Lower leg skin (tissue), 4 donors: ENCODE measurements at regions not wholly inside any gene's neighbourhood (a gene's known extent, or its start where the extent isn't known, plus 50 kb on each side); places are given as distances from the start of the nearest gene placed in this dataset.

Source experiments
- DNase-seq, 2 donors: peaks; one replicate each; pipeline ENCODE4 v3.0.0-alpha.2; 2019; ENCODE audit warnings: low spot score in 2 of 2
- H3K4me3 ChIP-seq: fragments of 200-600 bp; sonication (generic); 2 replicates; pipeline ENCODE4 v1.5.1; 2017; ENCODE audit warnings: mild to moderate bottlenecking, low read depth; ENCODE audit not compliant: poor library complexity, severe bottlenecking
- CTCF ChIP-seq, 3 donors: fragments of 450-650 bp; IDR thresholded peaks; one replicate each; pipeline ENCODE4 v1.5.1; 2016; ENCODE audit warnings: antibody characterized with exemption in 3 of 3, mild to moderate bottlenecking in 3 of 3, moderate library complexity in 2 of 3
- POLR2A ChIP-seq, 2 donors: fragments of 450-650 bp; IDR thresholded peaks; one replicate each; pipeline ENCODE4 v1.6.1; 2016 to 2017; ENCODE audit warnings: antibody characterized with exemption in 2 of 2, mild to moderate bottlenecking in 1 of 2, moderate library complexity in 1 of 2
- WGBS, 2 donors: methylation state at CpG; one replicate each; pipeline ENCODE4 v1.1.5; 2018; 5-methylcytosine and 5-hydroxymethylcytosine counted together
- intact Hi-C: fragments of 100-400 bp; cut with DNase I; formaldehyde crosslinking; loops from one replicate; pipeline ENCODE4 v1.15.0; 2023; ENCODE audit warnings: low total_unique reads

- TF ChIP-seq CTCF (IDR thresholded peaks at IDR 0.05): no peak
- TF ChIP-seq POLR2A (IDR thresholded peaks at IDR 0.05): no peak
- WGBS, 2 donors: 40 to 45% methylated on average over 6 of the region's 6 CpGs
- intact Hi-C loops: no loop called here
- no peak for DNase-seq
- H3K4me3 ChIP-seq: no peak overlapping the region
Measured at GRCh38 chr7:67593794-67594193, 597.2 kb downstream of the TYW1 start.

- no peak overlapping the region for H3K4me3 ChIP-seq
- intact Hi-C loops: no loop called here
- no peak for DNase-seq
- WGBS, 2 donors: 59 to 71% methylated on average over 15 of the region's 15 CpGs
- no peak for TF ChIP-seq POLR2A (IDR thresholded peaks at IDR 0.05)
- TF ChIP-seq CTCF (IDR thresholded peaks at IDR 0.05): no peak
Measured at GRCh38 chr7:67595431-67596180, 599.0 kb downstream of the TYW1 start.

GRCh38 chr7:67597161-67597560 is 600.5 kb downstream of the TYW1 start:
- H3K4me3 ChIP-seq: no peak overlapping the region
- intact Hi-C loops: no loop called here
- no peak for DNase-seq
- TF ChIP-seq CTCF (IDR thresholded peaks at IDR 0.05) (no peak), POLR2A (IDR thresholded peaks at IDR 0.05) (no peak)
- WGBS, 2 donors: 88% methylated on average over 3 of the region's 3 CpGs

- TF ChIP-seq CTCF (IDR thresholded peaks at IDR 0.05) (no peak), POLR2A (IDR thresholded peaks at IDR 0.05) (no peak)
- intact Hi-C loops: no loop called here
- H3K4me3 ChIP-seq: no peak overlapping the region
- no peak for DNase-seq
Measured at GRCh38 chr7:67598469-67598868, 601.8 kb downstream of the TYW1 start.

- no peak for DNase-seq
- no peak overlapping the region for H3K4me3 ChIP-seq
- intact Hi-C loops: no loop called here
- no peak for TF ChIP-seq CTCF (IDR thresholded peaks at IDR 0.05)
- 86% methylated on average over 10 of the region's 10 CpGs for WGBS, 2 donors
Measured at GRCh38 chr7:67599331-67600062, 602.9 kb downstream of the TYW1 start.
